ENCODE measurements at regions not wholly inside any gene's neighbourhood (a gene's known extent, or its start where the extent isn't known, plus 50 kb on each side); places are given as distances from the start of the nearest gene placed in this dataset.

- H3K4me3 ChIP-seq (ENCODE audit: low read depth, low read length): no peak overlapping the region
- DNase-seq (ENCODE audit: low read depth): no peak
- no peak for TF ChIP-seq CTCF (conservative IDR thresholded peaks at IDR 0.05; ENCODE audit: low read depth, low read length)
Measured at GRCh38 chr7:36775676-36776075, 51.4 kb upstream of the AOAH start.

- DNase-seq (ENCODE audit: low read depth): no peak
- no peak for TF ChIP-seq CTCF (conservative IDR thresholded peaks at IDR 0.05; ENCODE audit: low read depth, low read length)
- H3K4me3 ChIP-seq (ENCODE audit: low read depth, low read length): no peak overlapping the region
Measured at GRCh38 chr7:36775061-36775620, 50.8 kb upstream of the AOAH start.

All from choroid plexus epithelial cell (primary cell).